Stimulated activated CD4-positive, alpha-beta T cell treated with anti-CD3 and anti-CD28 coated beads, TNF-alpha, amount 100 ng/mL, for 48 hours (primary cell): ENCODE measurements at regions not wholly inside any gene's neighbourhood (a gene's known extent, or its start where the extent isn't known, plus 50 kb on each side); places are given as distances from the start of the nearest gene placed in this dataset.

Source experiments
- DNase-seq, 3 donors: peaks; one replicate each; pipeline ENCODE4 v3.0.0-alpha.2; 2020; ENCODE audit warnings: low read depth in 3 of 3

- peak in 1 of 3 donors; percentile 16 for DNase-seq
These were observed 85.6 kb downstream of the CD8B2 start for GRCh38 chr2:106572541-106573450.

GRCh38 chr2:106573773-106574172 lies 86.6 kb downstream of the CD8B2 start:
- no peak for DNase-seq

- no peak for DNase-seq
These were observed 88.8 kb downstream of the CD8B2 start for GRCh38 chr2:106575955-106576354.

- no peak for DNase-seq
These were observed 90.1 kb downstream of the CD8B2 start for GRCh38 chr2:106577255-106577651.

GRCh38 chr2:106579750-106580197 lies 92.6 kb downstream of the CD8B2 start:
- DNase-seq: no peak

- DNase-seq: no peak
These were observed 93.1 kb downstream of the CD8B2 start for GRCh38 chr2:106580241-106580640.

GRCh38 chr2:106581328-106581727 lies 94.2 kb downstream of the CD8B2 start:
- no peak for DNase-seq

- no peak for DNase-seq
These were observed 94.6 kb downstream of the CD8B2 start for GRCh38 chr2:106581755-106582147.

GRCh38 chr2:106582148-106583143 lies 95.3 kb downstream of the CD8B2 start:
- DNase-seq: peak; percentile 29 to 34 (median 33)

- no peak for DNase-seq
These were observed 97.3 kb downstream of the CD8B2 start for GRCh38 chr2:106584304-106584954.

GRCh38 chr2:106596844-106597243 lies 109.7 kb downstream of the CD8B2 start:
- DNase-seq: no peak

GRCh38 chr2:106599540-106599939 lies 112.4 kb downstream of the CD8B2 start:
- DNase-seq: no peak

- no peak for DNase-seq
These were observed 114.9 kb downstream of the CD8B2 start for GRCh38 chr2:106602042-106602441.

GRCh38 chr2:106606652-106607051 lies 119.5 kb downstream of the CD8B2 start:
- no peak for DNase-seq

- no peak for DNase-seq
These were observed 120.2 kb downstream of the CD8B2 start for GRCh38 chr2:106607371-106607770.

- no peak for DNase-seq
These were observed 122.6 kb downstream of the CD8B2 start for GRCh38 chr2:106609780-106610179.

- DNase-seq: no peak
These were observed 127.5 kb downstream of the CD8B2 start for GRCh38 chr2:106614511-106615291.

GRCh38 chr2:106618614-106619013 lies 131.4 kb downstream of the CD8B2 start:
- DNase-seq: no peak

- DNase-seq: no peak
These were observed 136.3 kb downstream of the CD8B2 start for GRCh38 chr2:106623456-106623855.

GRCh38 chr2:106624787-106625380 lies 137.7 kb downstream of the CD8B2 start:
- no peak for DNase-seq

- DNase-seq: no peak
These were observed 141.2 kb downstream of the CD8B2 start for GRCh38 chr2:106628377-106628776.
